ENCODE measurements at regions not wholly inside any gene's neighbourhood (a gene's known extent, or its start where the extent isn't known, plus 50 kb on each side); places are given as distances from the start of the nearest gene placed in this dataset.
A peak's percentile ranks its signal among the peaks of the same experiment; 100 is the strongest.

DNA sequence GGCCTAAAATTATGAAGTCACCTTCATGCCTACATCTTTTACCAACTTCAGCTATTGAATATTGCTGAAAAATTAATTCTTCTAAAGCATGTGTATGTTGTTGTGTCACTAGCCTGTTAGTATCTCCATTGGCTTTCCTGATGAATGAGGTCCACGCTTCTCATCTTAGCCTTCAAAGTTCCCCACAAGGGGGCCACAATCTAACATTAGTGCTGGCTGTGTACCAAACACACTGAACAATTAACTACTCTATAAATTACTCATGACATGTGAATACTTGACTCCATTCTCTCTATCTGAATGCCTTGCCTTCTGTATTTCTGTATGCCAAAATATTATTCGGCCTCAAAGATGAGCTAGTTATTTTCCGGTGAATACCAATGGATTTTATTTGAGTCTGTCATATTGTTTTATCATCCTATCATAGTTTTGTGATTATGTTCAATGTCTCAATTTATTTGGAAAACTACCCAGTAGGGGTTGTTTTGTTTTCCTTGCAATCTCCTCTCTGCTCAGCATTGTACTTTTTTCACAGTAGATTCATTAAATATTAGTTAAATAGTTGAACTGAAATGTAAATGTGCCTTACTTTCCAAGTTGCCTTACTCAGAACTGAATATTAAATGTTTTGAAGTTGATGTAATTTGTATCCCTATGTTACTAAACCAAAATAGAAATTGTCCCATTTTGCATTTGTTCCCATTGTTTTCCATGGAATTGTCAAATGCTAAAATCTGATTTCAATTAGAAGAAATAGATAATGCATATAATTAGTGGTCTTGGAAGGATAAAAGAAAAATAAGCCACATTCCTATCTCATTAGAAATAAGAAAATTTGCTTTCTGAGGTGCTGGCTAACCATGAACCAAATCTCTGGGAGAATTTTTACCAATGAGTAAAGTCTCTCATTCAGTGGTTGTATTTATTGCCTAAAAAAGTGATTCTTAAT, 208.4 kb upstream of the COL3A1 start:
- no peak overlapping the region for H3K9ac ChIP-seq (ENCODE audit: low read length)
- H3K27me3 ChIP-seq (ENCODE audit: control insufficient read depth, insufficient read depth, low read length), result no peaks in the 10 kb centered on the region
- H3K4me3 ChIP-seq (ENCODE audit: low read depth, low read length), result no peak overlapping the region
- no peak overlapping the region for H3K27ac ChIP-seq (ENCODE audit: low read depth, low read length)
- no peaks in the 10 kb centered on the region for H3K4me1 ChIP-seq (ENCODE audit: control insufficient read depth, insufficient read depth, low read length)
- no peaks in the 10 kb centered on the region for H3K36me3 ChIP-seq (ENCODE audit: control insufficient read depth, insufficient read depth, low read length)
- H3K9me3 ChIP-seq (ENCODE audit: control insufficient read depth, insufficient read depth, low read depth, low read length), result no peaks in the 10 kb centered on the region

DNA sequence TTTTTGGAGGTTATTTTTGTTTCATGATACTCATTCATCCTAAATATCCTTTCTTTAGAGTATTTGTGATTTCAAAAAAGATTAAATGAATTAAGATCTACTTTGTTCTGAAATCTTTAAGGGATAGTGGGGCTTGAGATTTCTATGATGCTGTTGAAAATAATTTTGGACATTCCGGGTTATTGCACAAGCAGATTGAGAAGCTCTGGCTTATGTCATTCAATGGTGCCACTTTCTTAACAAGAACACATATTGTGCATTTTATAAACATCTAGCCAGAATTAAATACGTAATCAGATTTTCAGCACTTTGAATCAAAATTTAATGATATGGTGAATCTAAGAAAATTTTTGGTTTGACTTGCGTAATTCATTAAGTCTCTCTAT, 207.7 kb upstream of the COL3A1 start:
- Histone ChIP-seq H3K9me3 (ENCODE audit: control insufficient read depth, insufficient read depth, low read depth, low read length) (no peaks in the 10 kb centered on the region), H3K9ac (ENCODE audit: low read length) (no peak overlapping the region), H3K27me3 (ENCODE audit: control insufficient read depth, insufficient read depth, low read length) (no peaks in the 10 kb centered on the region), H3K36me3 (ENCODE audit: control insufficient read depth, insufficient read depth, low read length) (no peaks in the 10 kb centered on the region), H3K4me3 (ENCODE audit: low read depth, low read length) (no peak overlapping the region), H3K27ac (ENCODE audit: low read depth, low read length) (no peak overlapping the region), H3K4me1 (ENCODE audit: control insufficient read depth, insufficient read depth, low read length) (no peaks in the 10 kb centered on the region)

DNA sequence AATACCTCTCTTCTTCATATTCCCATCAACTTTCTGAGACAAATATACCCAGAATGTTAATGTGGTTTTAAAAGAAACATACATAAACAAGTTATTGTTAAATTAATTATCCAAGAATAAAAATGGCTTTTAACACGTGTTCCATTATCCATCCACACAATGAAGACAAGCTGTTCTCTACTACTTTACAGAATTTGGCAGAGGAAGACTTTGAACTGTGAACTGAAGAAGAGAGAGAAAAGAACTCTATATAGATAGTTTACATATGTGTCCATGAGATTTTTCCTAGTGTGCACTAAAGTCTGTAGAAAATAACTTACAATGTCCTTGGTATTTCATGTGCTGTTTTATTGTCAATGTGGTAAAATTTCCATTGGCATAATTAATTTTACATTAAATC, 207.0 kb upstream of the COL3A1 start:
- H3K9ac ChIP-seq (ENCODE audit: low read length), result no peak overlapping the region
- no peak overlapping the region for H3K4me3 ChIP-seq (ENCODE audit: low read depth, low read length)
- no peaks in the 10 kb centered on the region for H3K36me3 ChIP-seq (ENCODE audit: control insufficient read depth, insufficient read depth, low read length)

DNA sequence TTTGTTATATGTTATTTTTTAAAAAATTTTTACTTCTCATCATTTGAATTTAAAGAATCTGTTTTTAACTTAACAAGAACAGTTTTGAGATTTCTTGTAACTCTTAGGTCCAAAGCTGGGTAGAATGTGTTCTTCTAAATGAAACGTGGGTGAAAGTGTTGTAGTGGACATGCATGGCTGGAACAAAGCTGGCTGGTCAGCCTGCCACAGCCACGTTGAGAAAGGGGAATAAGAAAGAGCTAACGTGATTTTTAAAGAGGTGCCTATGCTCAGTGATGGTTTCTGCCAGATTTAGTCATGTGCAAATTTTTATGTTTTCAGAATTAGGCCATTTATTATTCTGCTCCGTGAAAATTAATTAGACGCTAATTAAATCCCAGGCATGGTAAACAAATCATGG, 203.9 kb upstream of the COL3A1 start:
- no peaks in the 10 kb centered on the region for H3K9me3 ChIP-seq (ENCODE audit: control insufficient read depth, insufficient read depth, low read depth, low read length)
- no peaks in the 10 kb centered on the region for H3K36me3 ChIP-seq (ENCODE audit: control insufficient read depth, insufficient read depth, low read length)
- no peak overlapping the region for H3K9ac ChIP-seq (ENCODE audit: low read length)
- H3K4me3 ChIP-seq (ENCODE audit: low read depth, low read length), result no peak overlapping the region
- no peaks in the 10 kb centered on the region for H3K27me3 ChIP-seq (ENCODE audit: control insufficient read depth, insufficient read depth, low read length)
- H3K27ac ChIP-seq (ENCODE audit: low read depth, low read length), result no peak overlapping the region
- H3K4me1 ChIP-seq (ENCODE audit: control insufficient read depth, insufficient read depth, low read length), result no peaks in the 10 kb centered on the region

More for the DNA sequence above, 207.0 kb upstream of the COL3A1 start:
- H3K4me1 ChIP-seq (ENCODE audit: control insufficient read depth, insufficient read depth, low read length), result no peaks in the 10 kb centered on the region
- no peaks in the 10 kb centered on the region for H3K27me3 ChIP-seq (ENCODE audit: control insufficient read depth, insufficient read depth, low read length)
- H3K9me3 ChIP-seq (ENCODE audit: control insufficient read depth, insufficient read depth, low read depth, low read length), result no peaks in the 10 kb centered on the region
- no peak overlapping the region for H3K27ac ChIP-seq (ENCODE audit: low read depth, low read length)

DNA sequence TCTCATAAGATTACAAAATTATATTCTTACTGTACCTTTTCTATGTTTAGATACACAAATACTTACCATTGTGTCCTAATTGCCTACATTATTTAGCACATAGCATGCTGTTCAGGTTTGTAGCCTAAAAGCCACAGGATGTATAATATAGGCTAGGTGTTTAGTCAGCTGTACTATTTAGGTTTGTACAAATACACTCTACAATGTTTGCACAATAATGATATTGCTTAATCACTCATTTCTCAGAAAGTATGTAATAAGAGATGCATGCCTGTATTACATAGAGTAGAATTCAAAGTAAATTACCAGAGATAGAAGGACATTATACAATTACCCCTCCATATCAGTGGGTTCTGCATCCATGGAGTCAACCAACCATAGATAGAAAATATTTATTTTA, 201.1 kb upstream of the COL3A1 start:
- Histone ChIP-seq H3K4me1 (ENCODE audit: control insufficient read depth, insufficient read depth, low read length) (no peaks in the 10 kb centered on the region), H3K27me3 (ENCODE audit: control insufficient read depth, insufficient read depth, low read length) (no peaks in the 10 kb centered on the region), H3K9ac (ENCODE audit: low read length) (no peak overlapping the region), H3K36me3 (ENCODE audit: control insufficient read depth, insufficient read depth, low read length) (no peaks in the 10 kb centered on the region), H3K4me3 (ENCODE audit: low read depth, low read length) (no peak overlapping the region), H3K27ac (ENCODE audit: low read depth, low read length) (no peak overlapping the region), H3K9me3 (ENCODE audit: control insufficient read depth, insufficient read depth, low read depth, low read length) (no peaks in the 10 kb centered on the region)

DNA sequence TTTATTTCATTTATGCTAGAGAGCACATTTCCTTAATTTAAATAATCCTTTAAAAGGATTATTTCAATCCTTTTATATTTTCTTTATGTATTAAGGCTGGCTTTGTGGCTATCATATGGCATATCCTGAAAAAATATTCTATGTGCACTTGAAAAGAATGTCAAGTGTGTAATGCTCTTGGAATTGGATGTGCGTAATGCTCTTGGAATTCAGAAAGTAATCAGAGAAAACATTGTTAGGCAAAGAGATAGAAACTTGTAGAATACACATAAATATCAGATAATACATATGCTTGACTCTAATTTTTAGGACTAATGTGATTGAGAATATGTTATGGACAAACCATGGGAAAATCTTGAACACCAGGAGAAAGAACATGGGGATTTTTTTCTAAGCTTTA, 197.5 kb upstream of the COL3A1 start:
- Histone ChIP-seq H3K9me3 (ENCODE audit: control insufficient read depth, insufficient read depth, low read depth, low read length) (no peaks in the 10 kb centered on the region), H3K27ac (ENCODE audit: low read depth, low read length) (no peak overlapping the region), H3K27me3 (ENCODE audit: control insufficient read depth, insufficient read depth, low read length) (no peaks in the 10 kb centered on the region), H3K4me3 (ENCODE audit: low read depth, low read length) (no peak overlapping the region), H3K4me1 (ENCODE audit: control insufficient read depth, insufficient read depth, low read length) (no peaks in the 10 kb centered on the region), H3K36me3 (ENCODE audit: control insufficient read depth, insufficient read depth, low read length) (no peaks in the 10 kb centered on the region), H3K9ac (ENCODE audit: low read length) (no peak overlapping the region)

DNA sequence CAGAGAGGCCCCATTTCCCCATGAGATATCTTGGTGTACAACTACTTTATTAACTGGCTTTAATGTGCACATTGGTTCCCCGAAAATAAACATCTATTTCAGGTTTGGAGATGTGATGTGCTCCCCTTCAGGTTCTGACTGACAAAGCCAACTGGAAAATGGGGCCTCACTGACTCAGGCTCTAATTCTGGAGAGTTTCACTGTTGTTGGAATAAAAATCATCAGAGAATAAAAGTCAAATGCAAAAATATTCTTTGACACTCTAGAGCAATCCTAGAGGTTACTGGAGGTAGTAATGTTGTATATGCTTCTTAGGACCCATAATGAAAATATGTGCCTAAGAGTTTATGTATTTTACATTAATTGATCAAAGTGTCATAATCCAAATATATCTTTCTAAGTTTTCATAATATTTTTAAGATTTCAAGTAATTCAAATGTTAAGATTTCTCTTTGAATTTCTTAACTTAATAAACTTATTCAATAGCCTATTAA, 189.9 kb upstream of the COL3A1 start:
- no peak overlapping the region for H3K9ac ChIP-seq (ENCODE audit: low read length)
- H3K4me1 ChIP-seq (ENCODE audit: control insufficient read depth, insufficient read depth, low read length), result no peaks in the 10 kb centered on the region; the same call in 1 of the 2 replicates
- H3K9me3 ChIP-seq (ENCODE audit: control insufficient read depth, insufficient read depth, low read depth, low read length), result no peaks in the 10 kb centered on the region
- H3K27ac ChIP-seq (ENCODE audit: low read depth, low read length), result no peak overlapping the region
- no peaks in the 10 kb centered on the region for H3K36me3 ChIP-seq (ENCODE audit: control insufficient read depth, insufficient read depth, low read length)
- no peak overlapping the region for H3K4me3 ChIP-seq (ENCODE audit: low read depth, low read length)
- H3K27me3 ChIP-seq (ENCODE audit: control insufficient read depth, insufficient read depth, low read length), result no peaks in the 10 kb centered on the region

DNA sequence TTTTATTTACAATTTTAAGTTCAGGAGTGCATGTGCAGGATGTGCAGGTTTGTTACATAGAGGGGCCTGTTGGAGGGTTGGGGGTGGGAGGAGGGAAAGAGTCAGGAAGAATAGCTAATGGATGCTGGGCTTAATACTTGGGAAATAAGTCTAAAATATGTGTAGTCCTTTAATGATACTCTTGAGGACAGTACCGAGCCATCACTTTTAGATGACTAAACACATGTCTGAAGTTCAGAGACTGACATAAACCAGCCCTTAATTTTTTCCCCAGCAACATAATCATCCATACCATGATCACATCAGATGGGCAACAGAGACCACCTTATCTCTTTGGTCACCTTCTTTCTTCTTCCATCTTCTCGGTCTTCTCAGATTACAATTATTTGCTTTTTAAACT, 189.1 kb upstream of the COL3A1 start:
- Histone ChIP-seq H3K27ac (ENCODE audit: low read depth, low read length) (no peak overlapping the region), H3K36me3 (ENCODE audit: control insufficient read depth, insufficient read depth, low read length) (no peaks in the 10 kb centered on the region), H3K9ac (ENCODE audit: low read length) (no peak overlapping the region), H3K27me3 (ENCODE audit: control insufficient read depth, insufficient read depth, low read length) (no peaks in the 10 kb centered on the region), H3K4me3 (ENCODE audit: low read depth, low read length) (no peak overlapping the region), H3K9me3 (ENCODE audit: control insufficient read depth, insufficient read depth, low read depth, low read length) (no peaks in the 10 kb centered on the region), H3K4me1 (ENCODE audit: control insufficient read depth, insufficient read depth, low read length) (no peaks in the 10 kb centered on the region; the same call in 1 of the 2 replicates)

DNA sequence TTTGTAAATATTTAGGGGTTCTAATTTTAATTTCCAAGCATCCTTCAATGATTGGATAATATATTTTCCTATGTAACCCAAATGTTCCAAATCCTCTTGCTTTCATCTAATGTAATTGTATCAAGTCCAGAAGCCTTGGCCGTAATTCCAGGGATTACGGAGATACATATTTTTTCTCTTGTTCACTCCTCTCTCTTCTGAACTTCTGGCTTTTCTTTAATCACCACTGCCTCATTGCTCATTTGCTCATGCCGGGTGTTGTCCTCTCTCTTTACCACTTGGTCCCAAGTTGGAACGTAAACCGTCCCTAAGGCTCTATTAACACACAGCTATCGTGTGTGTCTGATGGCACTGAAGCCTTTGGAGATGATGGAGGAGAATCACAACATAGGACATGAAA, 188.7 kb upstream of the COL3A1 start:
- Histone ChIP-seq H3K36me3 (ENCODE audit: control insufficient read depth, insufficient read depth, low read length) (no peaks in the 10 kb centered on the region), H3K4me3 (ENCODE audit: low read depth, low read length) (no peak overlapping the region), H3K27ac (ENCODE audit: low read depth, low read length) (no peak overlapping the region), H3K27me3 (ENCODE audit: control insufficient read depth, insufficient read depth, low read length) (no peaks in the 10 kb centered on the region), H3K9me3 (ENCODE audit: control insufficient read depth, insufficient read depth, low read depth, low read length) (no peaks in the 10 kb centered on the region), H3K4me1 (ENCODE audit: control insufficient read depth, insufficient read depth, low read length) (no peaks in the 10 kb centered on the region; the same call in 1 of the 2 replicates), H3K9ac (ENCODE audit: low read length) (no peak overlapping the region)

DNA sequence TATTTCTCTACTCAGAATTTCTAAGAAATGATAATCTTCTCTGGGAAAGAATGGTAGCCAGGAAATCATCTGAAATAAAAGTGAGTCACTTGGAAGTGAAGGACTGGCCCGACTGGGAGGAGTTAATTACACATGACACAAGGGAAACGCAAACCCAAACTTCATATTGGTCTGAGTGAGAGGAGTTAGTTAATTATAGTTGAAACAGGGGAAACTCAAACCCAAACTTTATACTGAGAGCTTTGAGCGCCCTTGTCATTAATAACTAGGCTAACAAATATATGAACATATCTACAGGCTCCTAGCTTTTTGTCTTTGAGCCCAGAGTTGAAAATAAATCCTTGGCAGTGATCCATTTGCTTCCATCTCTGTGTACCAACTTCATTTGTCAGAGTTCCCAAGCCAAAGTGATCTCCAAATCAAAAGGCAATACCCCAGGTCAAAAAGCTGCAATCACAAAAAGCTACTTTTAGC, 187.8 kb upstream of the COL3A1 start:
- Histone ChIP-seq H3K4me3 (ENCODE audit: low read depth, low read length) (no peak overlapping the region), H3K36me3 (ENCODE audit: control insufficient read depth, insufficient read depth, low read length) (no peaks in the 10 kb centered on the region), H3K4me1 (ENCODE audit: control insufficient read depth, insufficient read depth, low read length) (no peaks in the 10 kb centered on the region; the same call in 1 of the 2 replicates), H3K27ac (ENCODE audit: low read depth, low read length) (0 out of 2 replicates have a peak overlapping the region, but pooled peaks have one; percentile 57), H3K27me3 (ENCODE audit: control insufficient read depth, insufficient read depth, low read length) (no peaks in the 10 kb centered on the region), H3K9ac (ENCODE audit: low read length) (no peak overlapping the region), H3K9me3 (ENCODE audit: control insufficient read depth, insufficient read depth, low read depth, low read length) (no peaks in the 10 kb centered on the region)

DNA sequence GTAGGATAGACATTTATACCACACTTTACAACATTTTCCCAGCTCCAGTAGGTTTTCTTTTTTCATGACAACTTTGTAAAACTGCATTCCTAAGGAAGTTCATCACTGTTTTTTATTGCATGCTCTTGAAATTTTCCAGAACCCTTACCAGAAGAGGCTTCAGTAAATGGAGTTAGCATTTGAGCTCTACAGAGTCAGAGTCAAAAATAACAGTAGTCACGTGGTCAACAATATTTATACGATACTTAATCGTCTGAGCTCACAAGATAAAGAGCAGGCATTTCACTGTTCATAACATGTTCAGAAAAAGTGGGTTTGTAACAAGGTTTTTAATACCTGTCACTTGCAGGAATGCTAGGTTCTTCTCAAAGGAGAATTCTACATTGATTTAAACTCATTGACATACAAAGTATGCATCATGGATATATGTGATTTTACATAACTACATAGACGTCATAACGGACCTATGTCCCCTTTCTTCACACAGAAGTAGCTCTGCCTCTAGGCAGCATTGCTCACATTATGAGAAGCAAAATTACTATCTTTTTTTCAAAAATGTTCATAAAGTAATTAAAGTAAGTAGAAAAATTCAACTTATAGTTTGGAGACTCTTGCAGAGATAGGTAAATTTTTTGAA, 187.0 kb upstream of the COL3A1 start:
- no peak overlapping the region for H3K4me3 ChIP-seq (ENCODE audit: low read depth, low read length)
- no peaks in the 10 kb centered on the region for H3K36me3 ChIP-seq (ENCODE audit: control insufficient read depth, insufficient read depth, low read length)
- H3K9ac ChIP-seq (ENCODE audit: low read length), result no peak overlapping the region
- H3K9me3 ChIP-seq (ENCODE audit: control insufficient read depth, insufficient read depth, low read depth, low read length), result no peaks in the 10 kb centered on the region
- no peaks in the 10 kb centered on the region; the same call in 1 of the 2 replicates for H3K4me1 ChIP-seq (ENCODE audit: control insufficient read depth, insufficient read depth, low read length)
- no peaks in the 10 kb centered on the region for H3K27me3 ChIP-seq (ENCODE audit: control insufficient read depth, insufficient read depth, low read length)
- H3K27ac ChIP-seq (ENCODE audit: low read depth, low read length), result 0 out of 2 replicates have a peak overlapping the region, but pooled peaks have one; percentile 57

Data from HUES6 (cell line).